Progenitor cell of endocrine pancreas (in vitro differentiated cells): ENCODE measurements at regions not wholly inside any gene's neighbourhood (a gene's known extent, or its start where the extent isn't known, plus 50 kb on each side); places are given as distances from the start of the nearest gene placed in this dataset.
A peak's percentile ranks its signal among the peaks of the same experiment; 100 is the strongest.

Experiments used
- DNase-seq: peaks from one replicate; pipeline ENCODE4 v3.0.0; 2021; ENCODE audit warnings: low spot score; ENCODE audit not compliant: unreplicated experiment
- H3K27ac Mint-ChIP-seq: 2 replicates; pipeline ENCODE4 v1.8.0; 2021; ENCODE audit warnings: mild to moderate bottlenecking, moderate library complexity, mixed read lengths
- H3K27me3 Mint-ChIP-seq: 2 replicates; pipeline ENCODE4 v1.8.0; 2021; ENCODE audit warnings: mixed read lengths
- H3K36me3 Mint-ChIP-seq: 2 replicates; pipeline ENCODE4 v1.8.0; 2022; ENCODE audit warnings: mixed read lengths; ENCODE audit not compliant: insufficient read depth
- H3K4me1 Mint-ChIP-seq: 2 replicates; pipeline ENCODE4 v1.8.0; 2021; ENCODE audit warnings: low read depth, mixed read lengths
- H3K4me3 Mint-ChIP-seq: 2 replicates; pipeline ENCODE4 v1.8.0; 2021; ENCODE audit warnings: low read depth, mild to moderate bottlenecking, moderate library complexity, mixed read lengths
- H3K9me3 Mint-ChIP-seq: 2 replicates; pipeline ENCODE4 v1.8.0; 2021; ENCODE audit warnings: low read depth, mixed read lengths
- TF ChIP-seq, protein P1 (sequence below): fragments of 200-600 bp; sonication (generic); IDR thresholded peaks from one replicate; pipeline ENCODE4 v1.5.0; 2021; ENCODE audit warnings: antibody characterized with exemption, mild to moderate bottlenecking; ENCODE audit not compliant: unreplicated experiment

DNA sequence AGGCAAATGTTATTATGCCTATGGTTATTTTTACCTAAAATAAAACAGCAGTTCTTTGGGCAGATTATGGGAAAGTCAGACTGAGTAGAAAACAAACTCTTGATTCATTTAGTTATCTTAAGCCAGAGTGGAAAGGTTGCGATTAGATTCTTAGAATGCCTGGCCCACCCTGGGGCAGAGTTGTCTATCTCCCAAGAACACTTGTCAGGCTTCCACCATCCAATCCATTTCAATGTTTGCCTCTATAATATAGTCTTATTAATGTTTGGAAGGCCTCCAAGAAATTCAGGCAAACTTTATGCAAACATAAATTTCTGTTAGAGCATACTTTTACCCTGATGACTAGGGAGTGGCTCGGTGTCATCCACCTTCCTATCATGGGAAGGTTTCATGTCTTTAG lies 207.0 kb downstream of the SLITRK6 start:
- no peak overlapping the region for H3K27ac Mint-ChIP-seq
- H3K36me3 Mint-ChIP-seq = no peaks in the 10 kb centered on the region
- H3K9me3 Mint-ChIP-seq = peaks cover 6% of the 10 kb centered on the region
- no peaks in the 10 kb centered on the region for H3K4me1 Mint-ChIP-seq
- H3K4me3 Mint-ChIP-seq = no peak overlapping the region
- TF ChIP-seq, protein P1, sequence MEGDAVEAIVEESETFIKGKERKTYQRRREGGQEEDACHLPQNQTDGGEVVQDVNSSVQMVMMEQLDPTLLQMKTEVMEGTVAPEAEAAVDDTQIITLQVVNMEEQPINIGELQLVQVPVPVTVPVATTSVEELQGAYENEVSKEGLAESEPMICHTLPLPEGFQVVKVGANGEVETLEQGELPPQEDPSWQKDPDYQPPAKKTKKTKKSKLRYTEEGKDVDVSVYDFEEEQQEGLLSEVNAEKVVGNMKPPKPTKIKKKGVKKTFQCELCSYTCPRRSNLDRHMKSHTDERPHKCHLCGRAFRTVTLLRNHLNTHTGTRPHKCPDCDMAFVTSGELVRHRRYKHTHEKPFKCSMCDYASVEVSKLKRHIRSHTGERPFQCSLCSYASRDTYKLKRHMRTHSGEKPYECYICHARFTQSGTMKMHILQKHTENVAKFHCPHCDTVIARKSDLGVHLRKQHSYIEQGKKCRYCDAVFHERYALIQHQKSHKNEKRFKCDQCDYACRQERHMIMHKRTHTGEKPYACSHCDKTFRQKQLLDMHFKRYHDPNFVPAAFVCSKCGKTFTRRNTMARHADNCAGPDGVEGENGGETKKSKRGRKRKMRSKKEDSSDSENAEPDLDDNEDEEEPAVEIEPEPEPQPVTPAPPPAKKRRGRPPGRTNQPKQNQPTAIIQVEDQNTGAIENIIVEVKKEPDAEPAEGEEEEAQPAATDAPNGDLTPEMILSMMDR = no peak
- H3K27me3 Mint-ChIP-seq = no peaks in the 10 kb centered on the region
- no peak for DNase-seq

GRCh38 chr13:85590231-85590931 lies 208.8 kb downstream of the SLITRK6 start:
- no peak overlapping the region for H3K4me3 Mint-ChIP-seq
- H3K27ac Mint-ChIP-seq = no peak overlapping the region
- peaks cover 6% of the 10 kb centered on the region for H3K9me3 Mint-ChIP-seq
- no peak for DNase-seq
- H3K27me3 Mint-ChIP-seq = no peaks in the 10 kb centered on the region
- H3K36me3 Mint-ChIP-seq = no peaks in the 10 kb centered on the region
- no peaks in the 10 kb centered on the region for H3K4me1 Mint-ChIP-seq
- TF ChIP-seq, protein P1 = no peak

DNA sequence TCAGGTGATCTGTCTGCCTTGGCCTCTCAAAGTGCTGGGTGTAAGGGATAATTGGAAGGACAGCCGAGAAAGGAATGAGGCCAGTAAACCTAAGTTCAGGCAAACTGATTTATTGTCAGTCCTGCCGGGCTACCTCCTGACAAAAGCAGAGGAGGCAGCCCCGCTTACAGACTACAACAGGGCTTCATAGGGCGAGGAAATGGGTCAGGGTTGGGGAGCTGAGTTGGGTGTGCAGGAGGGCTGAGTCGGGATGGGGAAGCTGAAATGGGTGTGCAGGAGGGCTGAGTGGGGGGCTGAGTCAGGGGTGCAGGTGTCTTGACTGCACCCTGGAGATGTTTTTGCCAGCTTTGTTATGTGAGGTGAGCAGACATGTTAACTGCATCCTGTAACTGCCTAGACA lies 210.2 kb downstream of the SLITRK6 start:
- H3K9me3 Mint-ChIP-seq = peaks cover 3% of the 10 kb centered on the region
- no peaks in the 10 kb centered on the region for H3K36me3 Mint-ChIP-seq
- no peaks in the 10 kb centered on the region for H3K4me1 Mint-ChIP-seq
- no peaks in the 10 kb centered on the region for H3K27me3 Mint-ChIP-seq
- H3K27ac Mint-ChIP-seq = peak overlapping the region; percentile 69
- TF ChIP-seq, protein P1 = no peak
- no peak for DNase-seq
- H3K4me3 Mint-ChIP-seq = no peak overlapping the region

- H3K27ac Mint-ChIP-seq = no peak overlapping the region
- TF ChIP-seq, protein P1 = no peak
These were observed 210.9 kb downstream of the SLITRK6 start for GRCh38 chr13:85588359-85588758.

GRCh38 chr13:85586856-85587255 lies 212.4 kb downstream of the SLITRK6 start:
- no peak overlapping the region for H3K4me3 Mint-ChIP-seq
- no peaks in the 10 kb centered on the region for H3K4me1 Mint-ChIP-seq

More at GRCh38 chr13:85588359-85588758, 210.9 kb downstream of the SLITRK6 start:
- Mint-ChIP-seq H3K27me3 (no peaks in the 10 kb centered on the region), H3K36me3 (no peaks in the 10 kb centered on the region), H3K9me3 (peaks cover 3% of the 10 kb centered on the region), H3K4me3 (no peak overlapping the region), H3K4me1 (no peaks in the 10 kb centered on the region)
- no peak for DNase-seq

More at GRCh38 chr13:85586856-85587255, 212.4 kb downstream of the SLITRK6 start:
- Mint-ChIP-seq H3K36me3 (no peaks in the 10 kb centered on the region), H3K9me3 (peaks cover 3% of the 10 kb centered on the region), H3K27me3 (no peaks in the 10 kb centered on the region), H3K27ac (no peak overlapping the region)
- no peak for DNase-seq
- TF ChIP-seq, protein P1 = no peak
